Stimulated activated CD4-positive, alpha-beta T cell treated with anti-CD3 and anti-CD28 coated beads, TNF-alpha, amount 100 ng/mL, for 4 hours (primary cell): ENCODE measurements at regions not wholly inside any gene's neighbourhood (a gene's known extent, or its start where the extent isn't known, plus 50 kb on each side); places are given as distances from the start of the nearest gene placed in this dataset.
"Not testable (repeated sequence)": the region's sequence is repeated elsewhere in the genome, so short reads cannot be mapped to it uniquely, and the experiment has no call there.

Experiments
- DNase-seq, 3 experiments: peaks; one replicate each; pipeline ENCODE4 v3.0.0-alpha.2; 2020; ENCODE audit warnings: low read depth in 3 of 3

GRCh38 chr13:90717451-90717936 lies 630.0 kb upstream of the MIR17HG start:
- DNase-seq = no peak

- no peak for DNase-seq
Observed at GRCh38 chr13:90719461-90719860, 628.0 kb upstream of the MIR17HG start.

DNA sequence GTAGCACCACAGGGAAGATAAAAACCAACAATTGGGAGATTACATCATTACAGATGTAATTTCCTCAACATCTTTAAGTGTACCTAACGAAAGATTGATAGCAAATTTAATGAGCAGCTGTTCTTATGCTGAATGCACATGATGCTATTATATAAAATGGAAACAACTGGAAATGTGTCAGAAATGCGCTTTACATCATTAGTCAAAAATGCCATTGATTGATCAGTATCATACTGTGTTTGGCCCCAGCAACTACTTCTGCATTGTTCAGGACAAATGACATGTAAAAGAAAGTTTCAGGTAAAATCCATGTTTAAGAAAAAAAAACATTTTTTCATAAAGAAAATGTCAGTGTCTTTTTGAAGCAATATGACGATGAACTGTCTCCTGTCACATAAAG lies 625.5 kb upstream of the MIR17HG start:
- no peak for DNase-seq

DNA sequence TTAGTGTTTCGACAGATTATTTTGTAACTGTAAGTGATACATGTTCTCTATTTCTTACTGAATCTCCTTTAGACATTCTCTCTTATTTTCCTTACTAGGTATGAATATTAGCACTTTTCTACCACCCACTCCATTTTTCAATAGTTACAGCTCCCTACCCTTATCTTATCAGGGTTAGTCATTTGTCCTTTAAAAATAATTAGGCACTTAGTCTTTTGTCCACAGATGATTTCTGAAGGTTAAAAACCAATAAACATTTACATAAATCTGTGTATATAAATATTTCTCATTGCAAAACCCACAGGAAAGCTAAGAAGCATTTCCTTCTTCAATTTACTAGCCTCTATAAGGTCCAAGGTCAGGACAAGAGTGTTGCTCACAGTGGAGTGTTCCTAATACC lies 624.1 kb upstream of the MIR17HG start:
- DNase-seq = no peak

GRCh38 chr13:90726375-90726774 lies 621.1 kb upstream of the MIR17HG start:
- DNase-seq = no peak

DNA sequence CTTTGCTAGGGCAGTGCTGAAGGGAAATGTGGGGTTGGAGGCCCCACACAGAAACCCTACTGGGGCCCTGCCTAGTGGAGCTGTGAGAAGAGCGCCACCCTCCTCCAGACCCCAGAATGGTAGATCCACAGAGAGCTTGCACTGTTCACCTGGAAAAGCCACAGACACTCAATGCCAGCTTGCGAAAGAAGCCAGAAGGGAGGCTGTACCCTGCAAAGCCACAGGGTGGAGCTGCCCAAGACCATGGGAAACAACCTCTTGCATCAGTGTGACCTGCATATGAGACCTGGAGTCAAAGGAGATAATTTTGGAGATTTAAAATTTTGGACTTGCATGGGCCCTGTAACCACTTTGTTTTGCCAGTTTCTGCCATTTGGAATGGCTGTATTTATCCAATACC lies 615.4 kb upstream of the MIR17HG start:
- DNase-seq = no peak

DNA sequence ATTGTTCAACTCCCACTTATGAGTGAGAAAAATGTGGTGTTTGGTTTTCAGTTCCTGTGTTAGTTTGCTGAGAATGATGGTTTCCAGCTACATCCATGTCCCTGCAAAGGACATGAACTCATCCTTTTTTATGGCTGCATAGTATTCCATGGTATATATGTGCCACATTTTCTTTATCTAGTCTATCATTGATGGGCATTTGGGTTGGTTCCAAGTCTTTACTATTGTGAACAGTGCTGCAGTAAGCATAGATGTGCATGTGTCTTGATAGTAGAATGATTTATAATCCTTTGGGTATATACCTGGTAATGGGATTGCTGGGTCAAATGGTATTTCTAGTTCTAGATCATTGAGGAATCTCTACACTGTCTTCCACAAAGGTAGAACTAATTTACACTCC lies 613.0 kb upstream of the MIR17HG start:
- not testable (repeated sequence) for DNase-seq

DNA sequence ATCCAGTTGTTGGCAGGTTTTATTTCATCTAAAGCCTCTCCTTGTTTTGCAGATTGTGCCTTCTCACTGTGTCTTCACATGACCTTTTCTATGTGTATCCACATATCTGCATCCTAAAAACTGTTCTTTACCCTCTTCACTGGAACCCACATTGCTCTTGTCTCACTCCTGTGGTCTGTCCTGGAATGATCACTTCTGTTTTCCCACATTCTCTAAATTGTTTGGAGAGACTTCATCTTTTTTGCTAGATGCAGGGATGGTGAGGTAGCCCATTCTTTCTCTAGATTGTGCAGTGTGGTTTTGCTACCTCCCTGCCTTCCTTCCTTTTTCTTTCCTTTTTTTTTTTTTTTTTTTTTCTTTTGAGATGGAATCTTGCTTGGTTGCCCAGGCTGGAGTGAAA lies 608.6 kb upstream of the MIR17HG start:
- DNase-seq = no peak

DNA sequence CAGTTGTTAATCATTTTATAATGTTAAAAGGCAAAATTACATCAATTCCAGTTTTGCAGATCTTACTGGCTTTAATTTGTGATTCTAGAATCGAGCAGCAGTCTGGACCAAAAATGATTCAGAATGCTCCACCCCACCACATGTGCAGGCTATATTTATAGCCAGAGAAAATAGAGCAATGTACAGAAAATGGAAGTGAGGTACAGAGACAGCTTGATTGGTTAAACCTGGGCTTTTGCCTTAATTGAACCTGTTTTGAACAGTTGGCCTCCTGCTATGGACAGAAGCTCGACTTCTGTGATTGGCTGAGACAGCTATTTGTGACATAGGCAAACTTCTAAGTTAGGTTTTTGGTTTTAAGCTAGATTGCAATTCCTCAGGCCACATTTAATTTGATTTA lies 607.4 kb upstream of the MIR17HG start:
- DNase-seq = no peak

GRCh38 chr13:90742381-90742780 lies 605.1 kb upstream of the MIR17HG start:
- no peak for DNase-seq

DNA sequence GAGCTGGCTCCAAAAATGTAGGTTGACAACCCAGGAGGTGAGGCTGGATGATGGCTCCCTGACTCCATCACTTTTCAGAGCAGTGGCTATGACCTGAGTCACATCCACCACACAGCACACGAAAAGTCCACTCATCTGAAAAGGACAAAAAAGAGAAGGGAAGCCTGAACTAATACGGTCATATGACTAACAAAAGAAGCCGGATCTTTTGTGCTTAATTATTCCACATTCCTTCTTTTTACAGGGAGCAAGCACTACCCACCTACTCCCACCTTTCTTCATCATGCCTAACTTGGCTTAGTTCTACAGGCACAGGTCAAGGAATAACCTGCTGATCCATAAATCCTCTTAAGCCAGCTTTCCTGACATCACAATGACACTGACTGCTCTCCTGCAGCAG lies 601.3 kb upstream of the MIR17HG start:
- no peak for DNase-seq

DNA sequence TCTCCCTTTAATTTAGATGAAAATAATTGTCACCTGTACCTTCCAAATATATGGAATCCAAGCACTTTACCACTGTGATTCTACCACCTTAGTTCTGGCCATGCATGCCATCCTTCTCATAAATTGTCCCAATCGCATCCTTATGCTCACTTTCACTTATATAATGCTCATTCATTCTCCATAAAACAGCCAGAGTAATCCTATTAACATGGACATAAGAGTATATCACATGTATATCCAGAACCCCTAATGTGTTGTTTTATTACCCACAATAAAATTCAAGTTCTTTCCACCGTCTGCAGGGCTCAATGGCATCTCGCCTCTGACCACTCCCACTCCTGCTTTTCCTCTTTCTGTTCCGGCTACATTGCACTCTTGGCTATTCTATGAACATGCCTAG lies 597.5 kb upstream of the MIR17HG start:
- DNase-seq = no peak

DNA sequence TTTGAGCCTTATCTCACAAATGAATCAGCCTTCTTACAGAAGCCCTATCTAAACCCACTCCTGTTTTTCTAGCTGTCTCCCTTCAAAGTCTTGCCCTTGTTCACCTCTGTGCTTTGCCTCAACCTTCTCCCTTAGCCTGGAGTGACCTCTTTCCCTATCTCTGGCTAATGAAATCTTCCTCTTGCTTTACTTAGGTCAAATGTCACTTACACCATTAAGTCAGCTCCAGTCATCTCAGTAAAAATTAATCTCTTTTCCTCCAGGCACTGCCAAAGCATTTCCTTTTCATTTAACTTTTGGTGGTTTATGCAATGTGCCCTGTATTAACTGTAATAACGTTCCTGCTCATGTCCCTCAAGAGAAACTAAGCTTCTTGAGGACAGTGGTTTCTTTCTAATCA lies 596.5 kb upstream of the MIR17HG start:
- no peak for DNase-seq

GRCh38 chr13:90752070-90752469 lies 595.4 kb upstream of the MIR17HG start:
- no peak for DNase-seq

DNA sequence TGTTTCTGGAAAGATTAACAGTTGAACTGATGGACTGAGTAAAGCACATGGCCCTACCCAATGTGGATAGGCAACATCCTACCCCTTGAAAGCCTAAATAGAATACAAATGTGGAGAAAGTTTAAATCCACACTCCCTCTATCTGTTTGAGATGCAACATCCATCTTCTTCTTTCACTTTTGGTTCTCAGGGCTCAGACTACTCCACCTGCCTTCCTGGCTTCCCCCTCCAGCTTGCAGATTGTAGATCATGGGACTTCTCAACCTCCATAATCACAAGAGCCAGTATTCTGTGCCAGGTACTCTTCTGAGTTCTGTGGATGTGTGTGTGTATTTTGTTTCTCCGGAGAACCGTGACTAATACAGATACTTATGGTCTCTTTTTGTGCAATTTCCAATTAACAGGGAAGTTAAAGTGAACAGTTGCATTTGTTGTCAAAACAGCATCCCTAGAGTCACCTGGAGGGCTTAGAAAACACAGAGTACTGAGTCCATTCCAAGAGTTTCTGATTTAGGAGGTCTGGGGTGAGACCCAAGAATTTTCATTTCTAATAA lies 590.3 kb upstream of the MIR17HG start:
- DNase-seq = no peak

DNA sequence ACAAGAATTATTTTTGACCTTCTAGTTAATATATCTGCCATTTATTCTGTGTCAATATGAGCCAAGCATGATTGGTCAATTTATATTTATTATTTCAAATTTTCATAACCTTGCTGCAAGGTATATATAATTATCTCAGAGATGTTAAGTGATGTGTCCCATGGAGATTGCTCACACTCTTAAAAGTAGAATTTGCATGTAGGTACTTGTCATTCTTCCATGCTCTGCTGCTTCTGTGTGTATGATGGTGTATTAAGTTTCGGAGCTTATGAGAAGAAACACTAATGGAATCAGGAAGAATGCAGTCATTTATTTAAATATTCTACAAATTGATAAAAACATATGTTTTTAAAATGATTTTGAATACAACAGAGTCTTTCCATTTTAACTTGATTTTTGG lies 586.8 kb upstream of the MIR17HG start:
- DNase-seq = no peak

GRCh38 chr13:90763476-90764150 lies 583.9 kb upstream of the MIR17HG start:
- DNase-seq = no peak

GRCh38 chr13:90766386-90766902 lies 581.0 kb upstream of the MIR17HG start:
- no peak for DNase-seq

DNA sequence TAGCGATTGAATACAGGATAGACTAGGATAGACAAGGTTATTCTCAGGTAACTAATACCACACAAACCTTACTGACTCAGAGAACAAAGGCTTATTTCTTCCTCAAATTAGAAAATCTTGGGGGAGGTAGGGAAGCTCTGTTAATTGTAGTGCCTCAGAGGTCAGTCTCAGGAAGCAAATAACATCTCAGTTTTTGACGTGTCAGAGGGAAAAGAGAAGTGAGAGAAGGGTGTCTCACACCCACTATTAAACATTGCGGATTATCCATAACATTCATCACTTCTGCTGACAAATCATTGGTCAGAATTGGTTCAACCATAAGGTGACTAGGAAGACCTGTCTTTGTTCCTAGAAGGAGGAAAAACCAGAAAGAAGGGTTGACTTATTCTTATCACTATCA lies 579.4 kb upstream of the MIR17HG start:
- DNase-seq = no peak

DNA sequence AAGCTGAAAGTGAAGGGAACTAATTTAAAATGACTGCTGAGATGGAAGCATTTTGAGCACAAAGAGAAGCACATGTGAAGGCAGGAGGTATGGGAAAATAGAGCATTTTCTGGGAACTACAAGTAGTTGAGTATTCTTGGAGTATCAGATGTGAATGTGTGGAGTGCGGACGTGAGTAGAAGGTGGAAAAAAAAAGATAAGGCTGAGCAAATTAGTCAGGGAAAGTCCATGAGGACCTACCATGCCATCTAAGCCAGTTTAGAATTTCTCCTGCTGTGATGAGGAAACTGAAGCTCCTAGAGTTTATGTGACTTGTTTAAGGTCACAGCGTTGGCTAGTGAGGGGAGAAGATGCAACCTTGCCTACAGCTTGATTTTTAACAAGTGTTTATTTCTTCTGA lies 578.1 kb upstream of the MIR17HG start:
- DNase-seq = no peak

DNA sequence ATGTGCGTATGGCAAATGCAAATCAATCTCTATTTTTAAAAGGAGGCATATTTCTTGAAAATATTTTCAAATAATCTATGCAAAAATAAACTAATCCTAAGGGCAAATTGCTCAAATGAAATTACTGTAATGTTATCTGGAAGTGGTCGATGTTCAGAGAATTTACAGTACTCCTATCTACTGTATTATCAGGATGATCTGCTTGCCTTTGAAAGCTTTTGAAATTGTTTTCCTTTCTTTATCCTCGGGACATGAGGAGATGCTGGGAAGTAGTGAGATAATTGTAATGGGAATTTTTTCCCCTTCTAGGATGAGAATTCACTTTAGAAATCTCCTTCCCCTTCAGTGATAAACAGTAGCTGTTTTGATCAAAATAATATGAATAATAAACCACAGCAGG lies 577.2 kb upstream of the MIR17HG start:
- DNase-seq = no peak

- DNase-seq = no peak
Observed at GRCh38 chr13:90773681-90774080, 573.8 kb upstream of the MIR17HG start.

DNA sequence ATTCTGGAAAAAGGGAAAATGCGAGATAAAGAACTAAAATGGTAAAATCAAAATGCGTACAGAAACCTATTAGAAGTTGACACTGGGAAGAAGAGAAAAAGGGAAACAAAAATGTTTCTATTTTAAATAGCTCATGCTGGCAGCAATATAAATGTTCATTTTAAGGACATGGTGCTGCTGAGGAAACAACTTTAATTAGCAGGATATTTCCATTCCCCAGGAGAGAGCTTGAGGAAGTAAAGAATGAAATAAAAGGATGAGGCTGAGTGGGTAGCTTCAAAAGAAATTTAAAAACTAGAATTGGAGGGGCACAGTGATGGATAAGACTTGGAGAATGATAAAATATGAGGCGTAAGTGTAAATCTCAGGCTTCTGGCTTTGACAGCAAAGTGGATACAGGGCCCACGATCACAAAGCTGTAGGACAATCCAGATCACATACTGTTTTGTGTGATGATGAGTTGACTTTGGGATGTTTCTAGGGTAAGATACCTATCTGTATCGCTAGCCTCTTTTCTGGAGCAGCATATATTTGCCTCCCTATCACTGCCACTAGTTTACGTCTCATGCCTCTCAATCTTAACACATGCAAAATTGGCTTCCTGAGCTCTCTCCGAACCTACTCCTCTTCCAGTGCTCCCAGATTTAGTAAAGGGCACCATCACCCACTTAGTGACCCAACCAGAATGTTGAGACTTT lies 571.3 kb upstream of the MIR17HG start:
- DNase-seq = no peak
